Neural cell (in vitro differentiated cells): ENCODE measurements at regions not wholly inside any gene's neighbourhood (a gene's known extent, or its start where the extent isn't known, plus 50 kb on each side); places are given as distances from the start of the nearest gene placed in this dataset.

Source experiments
- CTCF ChIP-seq: fragments of 450-650 bp; IDR thresholded peaks from 2 replicates; pipeline ENCODE4 v1.5.1; 2014; ENCODE audit warnings: antibody characterized with exemption, mild to moderate bottlenecking, moderate library complexity; ENCODE audit not compliant: poor library complexity, severe bottlenecking
- EP300 ChIP-seq: fragments of 450-650 bp; conservative IDR thresholded peaks from 2 replicates; pipeline ENCODE4 v1.6.1; 2014; ENCODE audit warnings: antibody characterized with exemption, mild to moderate bottlenecking, moderate library complexity; ENCODE audit not compliant: poor library complexity, severe bottlenecking

- TF ChIP-seq CTCF (no peak), EP300 (no peak)
These were observed 120.9 kb upstream of the NOCT start for GRCh38 chr4:138894709-138895108.
